ENCODE measurements at regions not wholly inside any gene's neighbourhood (a gene's known extent, or its start where the extent isn't known, plus 50 kb on each side); places are given as distances from the start of the nearest gene placed in this dataset.

- Histone ChIP-seq H3K4me3 (no peak overlapping the region), H3K27ac (no peak overlapping the region), H3K9me3 (no peaks in the 10 kb centered on the region), H3K36me3 (replicated peaks in 1 of 2; ENCODE audit: insufficient read depth in 1 of 2, low read depth in 2 of 2) (no peaks in the 10 kb centered on the region), H3K4me1 (no peaks in the 10 kb centered on the region), H3K27me3 (no peaks in the 10 kb centered on the region)
- no peak for TF ChIP-seq POLR2A (IDR thresholded peaks at IDR 0.05)
- no peak for TF ChIP-seq CTCF (IDR thresholded peaks at IDR 0.05)
- ATAC-seq (no peak), DNase-seq (no peak)
- intact Hi-C loops (cut with DNase I) = no loop called here
Measured at GRCh38 chr12:88868050-88868449, 287.8 kb upstream of the KITLG start.

- WGBS, 2 donors = 81 to 82% methylated on average over 2 of the region's 2 CpGs
- DNase-seq = no peak
- Histone ChIP-seq H3K27ac (no peak overlapping the region), H3K27me3 (no peaks in the 10 kb centered on the region), H3K4me3 (no peak overlapping the region), H3K9me3 (no peaks in the 10 kb centered on the region), H3K4me1 (no peaks in the 10 kb centered on the region), H3K36me3 (replicated peaks in 1 of 2; ENCODE audit: insufficient read depth in 1 of 2, low read depth in 2 of 2) (no peaks in the 10 kb centered on the region)
- intact Hi-C loops (cut with DNase I) = no loop called here
- ATAC-seq = no peak
- TF ChIP-seq CTCF (IDR thresholded peaks at IDR 0.05) (no peak), POLR2A (IDR thresholded peaks at IDR 0.05) (no peak)
Measured at GRCh38 chr12:88867510-88867909, 287.2 kb upstream of the KITLG start.

- ATAC-seq (no peak), DNase-seq (no peak)
- H3K27me3 ChIP-seq = no peaks in the 10 kb centered on the region
- no peaks in the 10 kb centered on the region for H3K36me3 ChIP-seq (replicated peaks in 1 of 2; ENCODE audit: insufficient read depth in 1 of 2, low read depth in 2 of 2)
- H3K27ac ChIP-seq = no peak overlapping the region
- whole genome bisulfite sequencing, 2 donors = 87 to 94% methylated on average over 4 of the region's 4 CpGs
- no peak for TF ChIP-seq POLR2A (IDR thresholded peaks at IDR 0.05)
- no peak for TF ChIP-seq CTCF (IDR thresholded peaks at IDR 0.05)
- no peaks in the 10 kb centered on the region for H3K4me1 ChIP-seq
- H3K4me3 ChIP-seq = no peak overlapping the region
- intact Hi-C loops (cut with DNase I) = no loop called here
- no peaks in the 10 kb centered on the region for H3K9me3 ChIP-seq
Measured at GRCh38 chr12:88866881-88867280, 286.6 kb upstream of the KITLG start.

- Histone ChIP-seq H3K27me3 (no peaks in the 10 kb centered on the region), H3K4me3 (no peak overlapping the region), H3K4me1 (no peaks in the 10 kb centered on the region), H3K9me3 (no peaks in the 10 kb centered on the region), H3K27ac (no peak overlapping the region), H3K36me3 (replicated peaks in 1 of 2; ENCODE audit: insufficient read depth in 1 of 2, low read depth in 2 of 2) (no peaks in the 10 kb centered on the region)
- DNase-seq = no peak
- 79 to 81% methylated on average over 1 of the region's 1 CpG for WGBS, 2 donors
- no peak for ATAC-seq
- TF ChIP-seq CTCF (IDR thresholded peaks at IDR 0.05) (no peak), POLR2A (IDR thresholded peaks at IDR 0.05) (no peak)
- intact Hi-C loops (cut with DNase I) = no loop called here
Measured at GRCh38 chr12:88865537-88865936, 285.3 kb upstream of the KITLG start.

- H3K9me3 ChIP-seq = no peaks in the 10 kb centered on the region
- intact Hi-C loops (cut with DNase I) = no loop called here
- H3K27me3 ChIP-seq = no peaks in the 10 kb centered on the region
- no peaks in the 10 kb centered on the region for H3K4me1 ChIP-seq
- WGBS, 2 donors = 81 to 82% methylated on average over 4 of the region's 4 CpGs
- H3K36me3 ChIP-seq (replicated peaks in 1 of 2; ENCODE audit: insufficient read depth in 1 of 2, low read depth in 2 of 2) = no peaks in the 10 kb centered on the region
- no peak overlapping the region for H3K4me3 ChIP-seq
- TF ChIP-seq CTCF (IDR thresholded peaks at IDR 0.05) = no peak
- no peak for TF ChIP-seq POLR2A (IDR thresholded peaks at IDR 0.05)
- ATAC-seq = no peak
- DNase-seq = no peak
- H3K27ac ChIP-seq = no peak overlapping the region
Measured at GRCh38 chr12:88860851-88861250, 280.6 kb upstream of the KITLG start.
